CD14-positive monocyte (primary cell): ENCODE measurements at regions not wholly inside any gene's neighbourhood (a gene's known extent, or its start where the extent isn't known, plus 50 kb on each side); places are given as distances from the start of the nearest gene placed in this dataset.

Experiments used
- DNase-seq, 3 donors: peaks; one replicate each; pipeline ENCODE4 v3.0.0-alpha.2; 2011 to 2022
- H2AFZ ChIP-seq: 2 replicates; pipeline ENCODE4 v1.6.0; 2012; ENCODE audit warnings: mild to moderate bottlenecking, low read depth, low read length, inconsistent platforms; ENCODE audit not compliant: insufficient read depth, poor library complexity, severe bottlenecking
- H3K27ac ChIP-seq, 2 donors: 1 replicate in 1 of 2; 2 replicates in 1 of 2; pipeline ENCODE4 v1.5.1; 2012 to 2013; ENCODE audit warnings: low read length in 2 of 2, control low read depth in 1 of 2, inconsistent platforms in 1 of 2, low read depth in 1 of 2, mild to moderate bottlenecking in 1 of 2
- H3K27me3 ChIP-seq, 2 donors: one replicate each; pipeline versions ENCODE4 v1.6.0 to v1.6.1; 2011 to 2013; ENCODE audit warnings: low read length in 2 of 2; ENCODE audit not compliant: control insufficient read depth in 2 of 2, insufficient read depth in 2 of 2
- H3K36me3 ChIP-seq, 2 donors: replicated peaks in 1 of 2; 1 replicate in 1 of 2; 2 replicates in 1 of 2; pipeline versions ENCODE4 v1.5.1 to v1.6.1; 2012 to 2013; ENCODE audit warnings: low read length in 2 of 2, control low read depth in 1 of 2, inconsistent platforms in 1 of 2, mild to moderate bottlenecking in 1 of 2; ENCODE audit not compliant: insufficient read depth in 2 of 2, control insufficient read depth in 1 of 2
- H3K4me1 ChIP-seq, 2 donors: 1 replicate in 1 of 2; 2 replicates in 1 of 2; pipeline versions ENCODE4 v1.5.1 to v1.6.1; 2012 to 2013; ENCODE audit warnings: low read length in 2 of 2, control low read depth in 1 of 2, inconsistent platforms in 1 of 2, mild to moderate bottlenecking in 1 of 2, moderate library complexity in 1 of 2; ENCODE audit not compliant: insufficient read depth in 2 of 2, control insufficient read depth in 1 of 2
- H3K4me2 ChIP-seq: replicated peaks from 2 replicates; pipeline ENCODE3; 2012; ENCODE audit warnings: low read length, moderate library complexity, mild to moderate bottlenecking; ENCODE audit not compliant: poor library complexity, severe bottlenecking; ENCODE audit errors: extremely low read depth
- H3K4me3 ChIP-seq, 3 experiments: fragments of 200-600 bp in 1 of 3; sonication (generic) in 1 of 3; replicated peaks in 1 of 3; 1 replicate in 2 of 3; 2 replicates in 1 of 3; pipeline ENCODE4 v1.5.1; 2011 to 2013; ENCODE audit warnings: low read length in 3 of 3, mild to moderate bottlenecking in 3 of 3, control low read depth in 2 of 3, low read depth in 2 of 3, inconsistent platforms in 1 of 3, moderate library complexity in 1 of 3
- H3K79me2 ChIP-seq: 2 replicates; pipeline ENCODE4 v1.6.0; 2012; ENCODE audit warnings: mild to moderate bottlenecking, control low read depth, inconsistent platforms, low read length, moderate library complexity; ENCODE audit not compliant: insufficient read depth
- H3K9ac ChIP-seq: 2 replicates; pipeline ENCODE4 v1.6.0; 2017; ENCODE audit warnings: low read length, mild to moderate bottlenecking; ENCODE audit not compliant: insufficient read depth, poor library complexity, severe bottlenecking
- H3K9me3 ChIP-seq, 2 donors: replicated peaks in 1 of 2; 1 replicate in 1 of 2; 2 replicates in 1 of 2; pipeline versions ENCODE4 v1.5.1 to v1.6.1; 2012 to 2013; ENCODE audit warnings: low read length in 2 of 2, control low read depth in 1 of 2; ENCODE audit not compliant: control insufficient read depth in 1 of 2, insufficient read depth in 1 of 2
- H4K20me1 ChIP-seq: 2 replicates; pipeline ENCODE4 v1.6.0; 2012; ENCODE audit warnings: mild to moderate bottlenecking, low read length, control low read depth, moderate library complexity; ENCODE audit not compliant: insufficient read depth
- H3K27ac Mint-ChIP-seq, 7 donors: one replicate each; pipeline ENCODE4 v1.8.0; 2020; ENCODE audit warnings: mild to moderate bottlenecking in 7 of 7, mixed read lengths in 7 of 7, moderate library complexity in 6 of 7, inconsistent platforms in 2 of 7
- H3K27me3 Mint-ChIP-seq, 3 donors: one replicate each; pipeline ENCODE4 v1.8.0; 2021 to 2022; ENCODE audit warnings: low read depth in 3 of 3, mild to moderate bottlenecking in 3 of 3, mixed read lengths in 3 of 3, moderate library complexity in 3 of 3, inconsistent platforms in 1 of 3
- H3K36me3 Mint-ChIP-seq, 2 donors: one replicate each; pipeline ENCODE4 v1.8.0; 2020; ENCODE audit warnings: mixed read lengths in 2 of 2, inconsistent platforms in 1 of 2, mild to moderate bottlenecking in 1 of 2
- H3K4me1 Mint-ChIP-seq: one replicate; pipeline ENCODE4 v1.8.0; 2020; ENCODE audit warnings: mild to moderate bottlenecking, mixed read lengths
- H3K4me3 Mint-ChIP-seq, 2 donors: one replicate each; pipeline ENCODE4 v1.8.0; 2020; ENCODE audit warnings: mild to moderate bottlenecking in 2 of 2, mixed read lengths in 2 of 2, moderate library complexity in 1 of 2
- H3K9me3 Mint-ChIP-seq, 7 donors: one replicate each; pipeline ENCODE4 v1.8.0; 2020 to 2022; ENCODE audit warnings: mixed read lengths in 7 of 7, mild to moderate bottlenecking in 6 of 7, moderate library complexity in 6 of 7, inconsistent platforms in 2 of 7
- CTCF ChIP-seq: fragments of 200-600 bp; IDR thresholded peaks from one replicate; pipeline ENCODE4 v1.8.0; 2022; ENCODE audit warnings: antibody characterized with exemption, mild to moderate bottlenecking
- WGBS: methylation state at CpG from one replicate; pipeline ENCODE4 v1.1.5; 2013; ENCODE audit warnings: missing lambda C conversion rate; ENCODE audit not compliant: insufficient coverage; 5-methylcytosine and 5-hydroxymethylcytosine counted together
- intact Hi-C, 2 donors: fragments of 100-400 bp; cut with micrococcal nuclease; formaldehyde crosslinking; loops; one replicate each; pipeline versions ENCODE4 v1.15.0 to v1.15.1; 2023

- H3K36me3 ChIP-seq: no peaks in the 10 kb centered on the region
- no peaks in the 10 kb centered on the region for H4K20me1 ChIP-seq
- Mint-ChIP-seq H3K27me3 (peaks cover 5 to 13% (median 5%) of the 10 kb centered on the region in 3 donors), H3K27ac (no peak overlapping the region), H3K4me3 (no peak overlapping the region), H3K9me3 (no peaks in the 10 kb centered on the region), H3K36me3 (no peaks in the 10 kb centered on the region), H3K4me1 (no peaks in the 10 kb centered on the region)
- no peak overlapping the region for H2AFZ ChIP-seq
- no peak for TF ChIP-seq CTCF
- no peak overlapping the region for H3K27ac ChIP-seq
- DNase-seq: no peak
- no peaks in the 10 kb centered on the region for H3K4me1 ChIP-seq
- no peak overlapping the region for H3K4me2 ChIP-seq
- H3K27me3 ChIP-seq: peaks cover 0 to 2% of the 10 kb centered on the region in 2 donors
- H3K9ac ChIP-seq: no peak overlapping the region
- H3K9me3 ChIP-seq: no peaks in the 10 kb centered on the region
- H3K4me3 ChIP-seq: no peak overlapping the region
- intact Hi-C loops: no loop called here
- WGBS: 97% methylated on average over 12 of the region's 12 CpGs
- H3K79me2 ChIP-seq: no peaks in the 10 kb centered on the region
Measured at GRCh38 chr20:20993372-20993771, 112.8 kb downstream of the LINC00237 start.

GRCh38 chr20:20992686-20993360 lies 113.3 kb downstream of the LINC00237 start:
- Histone ChIP-seq H3K27me3 (peaks cover 0 to 2% of the 10 kb centered on the region in 2 donors), H3K9ac (no peak overlapping the region), H3K79me2 (no peaks in the 10 kb centered on the region), H3K36me3 (no peaks in the 10 kb centered on the region), H3K27ac (no peak overlapping the region), H2AFZ (no peak overlapping the region), H3K9me3 (no peaks in the 10 kb centered on the region), H3K4me1 (no peaks in the 10 kb centered on the region), H3K4me3 (no peak overlapping the region), H4K20me1 (no peaks in the 10 kb centered on the region), H3K4me2 (no peak overlapping the region)
- Mint-ChIP-seq H3K27me3 (peaks cover 5 to 13% (median 5%) of the 10 kb centered on the region in 3 donors), H3K4me3 (no peak overlapping the region), H3K36me3 (no peaks in the 10 kb centered on the region), H3K27ac (no peak overlapping the region), H3K9me3 (no peaks in the 10 kb centered on the region), H3K4me1 (no peaks in the 10 kb centered on the region)
- intact Hi-C loops: no loop called here
- no peak for DNase-seq
- no peak for TF ChIP-seq CTCF
- 93% methylated on average over 10 of the region's 15 CpGs for WGBS
